WI38 (cell line): ENCODE measurements at regions not wholly inside any gene's neighbourhood (a gene's known extent, or its start where the extent isn't known, plus 50 kb on each side); places are given as distances from the start of the nearest gene placed in this dataset.

ENCODE experiments used
- H3K4me3 ChIP-seq: 2 replicates; pipeline ENCODE4 v1.5.1; 2011; ENCODE audit warnings: low read depth, mild to moderate bottlenecking, control low read depth, low read length
- CTCF ChIP-seq: IDR thresholded peaks from 2 replicates; pipeline ENCODE4 v1.5.1; 2012; ENCODE audit warnings: low read depth, mild to moderate bottlenecking, control low read depth, low read length

DNA sequence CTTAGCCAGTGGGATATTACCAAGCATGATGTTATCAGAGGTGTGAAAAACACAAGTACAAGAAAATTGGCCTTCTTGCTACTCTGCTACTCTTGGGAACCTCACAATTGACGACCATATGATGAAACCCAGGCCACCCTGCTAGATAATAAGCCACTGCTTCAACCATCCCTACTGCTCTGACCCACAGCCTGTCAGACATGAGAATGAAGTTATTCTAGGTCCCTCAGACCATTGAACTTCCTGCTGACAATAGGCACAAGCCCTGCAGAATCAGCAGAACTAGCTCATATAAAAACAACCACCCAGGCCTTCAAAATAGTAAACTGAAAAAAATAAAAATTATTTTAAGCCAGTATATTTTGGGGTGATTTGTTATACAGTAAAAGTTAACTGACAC lies 559.9 kb downstream of the KCTD12 start:
- H3K4me3 ChIP-seq: no peak overlapping the region
- TF ChIP-seq CTCF: no peak

DNA sequence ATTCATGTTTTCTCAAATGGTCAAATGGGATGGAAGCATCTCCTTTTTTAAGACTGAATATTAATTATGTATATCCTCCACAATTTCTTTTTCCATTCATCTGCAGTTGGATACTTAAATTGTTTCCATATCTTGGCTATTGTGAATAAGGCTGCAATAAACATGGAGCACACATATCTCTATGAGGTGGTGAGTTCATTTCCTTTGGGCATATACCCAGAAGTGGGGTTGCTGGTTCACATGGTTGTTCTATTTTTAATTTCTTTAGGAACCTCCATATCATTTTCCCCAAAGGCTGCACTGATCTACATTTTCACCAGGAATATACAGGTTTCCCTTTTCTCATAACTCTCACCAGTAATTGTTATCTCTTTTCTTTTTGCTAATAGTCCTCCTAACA lies 566.3 kb downstream of the KCTD12 start:
- no peak overlapping the region for H3K4me3 ChIP-seq
- TF ChIP-seq CTCF: no peak

DNA sequence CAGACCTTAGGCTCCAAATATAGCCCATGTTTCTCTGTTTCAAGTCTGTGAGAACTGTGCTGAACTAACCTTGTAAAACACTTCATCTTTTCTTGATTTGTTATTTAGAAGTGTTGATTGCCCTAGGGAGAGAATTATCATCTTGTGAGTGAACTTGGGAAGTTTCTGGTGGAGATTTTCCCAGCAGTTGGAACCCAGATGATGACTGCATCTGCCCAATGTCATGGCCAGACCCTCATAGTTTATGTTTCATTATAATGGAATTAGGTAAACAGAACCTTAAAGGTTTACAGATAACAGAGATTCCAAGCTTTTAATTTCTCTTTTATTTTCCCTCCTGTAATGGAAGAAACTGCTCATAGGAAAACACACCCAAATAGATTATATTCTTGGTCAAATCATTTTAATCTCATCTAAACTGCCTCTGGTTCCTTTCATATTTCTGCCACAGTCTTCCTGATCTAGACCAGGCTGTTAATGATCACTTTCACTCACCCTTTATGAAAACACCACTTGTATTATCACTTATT lies 569.1 kb downstream of the KCTD12 start:
- H3K4me3 ChIP-seq: no peak overlapping the region
- no peak for TF ChIP-seq CTCF

DNA sequence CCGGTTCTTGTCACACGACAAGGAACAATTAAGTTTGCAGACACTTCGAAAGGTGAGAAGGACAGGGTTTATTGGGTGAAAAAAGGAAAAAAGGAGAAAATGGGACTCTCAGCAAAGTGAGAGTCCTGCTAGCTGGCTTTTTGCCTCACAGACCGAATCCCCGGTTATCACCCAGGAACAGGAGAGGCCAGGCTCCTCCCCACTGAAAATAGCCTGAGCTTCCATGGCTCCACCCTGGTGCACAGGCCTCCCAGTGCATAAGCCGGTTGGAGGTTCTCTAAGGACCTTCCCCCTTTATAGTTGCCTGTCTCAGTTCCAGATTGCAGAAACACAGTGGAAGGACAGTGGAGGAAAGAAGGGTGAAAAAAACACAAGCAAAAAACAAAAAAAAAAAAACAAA lies 571.7 kb downstream of the KCTD12 start:
- no peak for TF ChIP-seq CTCF
- H3K4me3 ChIP-seq: no peak overlapping the region

DNA sequence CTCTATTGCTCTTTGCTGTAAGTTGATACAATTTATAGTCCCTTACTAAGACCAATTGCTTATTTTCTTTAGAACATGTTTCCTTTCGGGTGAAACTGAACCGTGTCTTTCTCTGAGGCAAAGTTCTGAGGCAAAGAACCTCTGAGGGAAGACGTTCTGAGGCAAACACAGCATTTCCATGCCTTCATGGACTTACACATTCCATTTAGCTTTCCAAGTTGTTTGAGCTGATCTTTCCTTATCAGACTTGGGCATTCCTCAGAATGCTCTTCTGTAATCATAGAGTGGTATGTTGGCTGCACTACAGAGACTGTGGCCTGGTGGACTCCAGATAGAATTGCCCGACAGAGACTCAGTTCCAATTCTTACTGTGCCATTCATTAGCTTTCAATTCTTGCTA lies 579.1 kb downstream of the KCTD12 start:
- TF ChIP-seq CTCF: no peak
- no peak overlapping the region for H3K4me3 ChIP-seq

DNA sequence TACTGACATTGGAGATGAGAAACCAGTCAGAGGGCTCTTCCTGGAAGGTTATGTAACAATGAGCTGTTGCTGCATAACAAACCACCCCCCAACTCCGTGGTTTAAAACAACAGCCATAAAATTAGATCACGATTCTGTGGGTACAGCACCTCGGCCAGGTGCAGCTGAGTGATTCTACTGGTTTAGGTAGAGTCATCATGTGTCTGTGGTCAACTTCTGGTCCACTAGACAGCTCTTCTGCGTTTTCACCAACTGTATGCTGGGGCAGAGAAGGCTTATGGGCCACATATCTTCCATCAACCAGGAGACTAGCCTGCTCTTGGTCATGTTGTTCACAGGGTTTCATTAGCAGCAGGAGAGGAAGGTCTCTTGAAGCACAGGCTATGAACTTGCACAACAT lies 585.5 kb downstream of the KCTD12 start:
- no peak for TF ChIP-seq CTCF
- H3K4me3 ChIP-seq: no peak overlapping the region

GRCh38 chr13:76297331-76297730 lies 588.9 kb downstream of the KCTD12 start:
- no peak overlapping the region for H3K4me3 ChIP-seq
- no peak for TF ChIP-seq CTCF
